ENCODE measurements at regions not wholly inside any gene's neighbourhood (a gene's known extent, or its start where the extent isn't known, plus 50 kb on each side); places are given as distances from the start of the nearest gene placed in this dataset.

- no peak overlapping the region for H3K14ac ChIP-seq (ENCODE audit: low read length)
- no peak overlapping the region for H3K18ac ChIP-seq (ENCODE audit: low read length)
- no peak overlapping the region for H3K4ac ChIP-seq (ENCODE audit: low read length)
- H3K4me1 ChIP-seq (ENCODE audit: control insufficient read depth in 2 of 2, insufficient read depth in 1 of 2, low read depth in 1 of 2, low read length in 2 of 2) = peaks cover 1 to 3% of the 10 kb centered on the region in 2 donors
- no CpG with 5 or more reads among the region's 7 CpGs for WGBS, 2 donors (ENCODE audit: extremely low coverage in 2 of 2, insufficient read length in 2 of 2, insufficient replicate concordance in 1 of 2)
- peaks cover 0 to 27% (median 5%) of the 10 kb centered on the region in 3 experiments for H3K27me3 ChIP-seq (ENCODE audit: control insufficient read depth in 3 of 3, insufficient read depth in 3 of 3, low read depth in 1 of 3, low read length in 3 of 3)
- no peak overlapping the region for H2BK120ac ChIP-seq (ENCODE audit: low read depth, low read length)
- H3K23ac ChIP-seq (ENCODE audit: low read depth, low read length, poor library complexity) = no peak overlapping the region
- H3K36me3 ChIP-seq (replicated peaks in 1 of 2; ENCODE audit: control insufficient read depth in 2 of 2, insufficient read depth in 2 of 2, low read length in 2 of 2) = no peaks in the 10 kb centered on the region
- H2AFZ ChIP-seq (ENCODE audit: low read length) = no peak overlapping the region
- no peak overlapping the region for H3K27ac ChIP-seq (replicated peaks; ENCODE audit: low read length)
- no peak overlapping the region for H4K8ac ChIP-seq (ENCODE audit: low read depth, low read length)
- no peak overlapping the region for H2BK15ac ChIP-seq (ENCODE audit: low read length)
- H3K4me2 ChIP-seq (ENCODE audit: insufficient read depth, low read length, poor library complexity, severe bottlenecking) = no peak overlapping the region
- no peak overlapping the region for H3K4me3 ChIP-seq (ENCODE audit: low read length in 2 of 2)
- H2BK5ac ChIP-seq (ENCODE audit: low read length) = no peak overlapping the region
- no peak for DNase-seq (ENCODE audit: low spot score)
- H2AK5ac ChIP-seq (ENCODE audit: low read depth, low read length) = no peak overlapping the region
- H3K9ac ChIP-seq (ENCODE audit: low read depth, low read length, poor library complexity) = no peak overlapping the region
- no peak overlapping the region for H4K91ac ChIP-seq (ENCODE audit: low read depth, low read length, poor library complexity)
- no peaks in the 10 kb centered on the region for H3K9me3 ChIP-seq (replicated peaks in 1 of 2; ENCODE audit: control insufficient read depth in 2 of 2, insufficient read depth in 1 of 2, low read depth in 1 of 2, low read length in 2 of 2)
- no peaks in the 10 kb centered on the region for H3K79me1 ChIP-seq (ENCODE audit: low read depth, low read length)
- H2BK12ac ChIP-seq (ENCODE audit: low read length) = no peak overlapping the region
Measured at GRCh38 chr15:97654481-97655076, 305.9 kb upstream of the ARRDC4 start.

GRCh38 chr15:97661796-97662195 is 298.7 kb upstream of the ARRDC4 start:
- no peak overlapping the region for H2BK5ac ChIP-seq (ENCODE audit: low read length)
- no peak overlapping the region for H3K23ac ChIP-seq (ENCODE audit: low read depth, low read length, poor library complexity)
- H3K4ac ChIP-seq (ENCODE audit: low read length) = no peak overlapping the region
- no peak overlapping the region for H3K27ac ChIP-seq (replicated peaks; ENCODE audit: low read length)
- H3K79me1 ChIP-seq (ENCODE audit: low read depth, low read length) = no peaks in the 10 kb centered on the region
- 100% methylated on average over 2 of the region's 3 CpGs; no CpG with 5 or more reads in 1 of the 2 donors for WGBS, 2 donors (ENCODE audit: extremely low coverage in 2 of 2, insufficient read length in 2 of 2, insufficient replicate concordance in 1 of 2)
- no peak overlapping the region for H2AFZ ChIP-seq (ENCODE audit: low read length)
- no peak overlapping the region for H3K4me3 ChIP-seq (ENCODE audit: low read length in 2 of 2)
- H3K9me3 ChIP-seq (replicated peaks in 1 of 2; ENCODE audit: control insufficient read depth in 2 of 2, insufficient read depth in 1 of 2, low read depth in 1 of 2, low read length in 2 of 2) = no peaks in the 10 kb centered on the region
- no peak overlapping the region for H2BK120ac ChIP-seq (ENCODE audit: low read depth, low read length)
- H3K36me3 ChIP-seq (replicated peaks in 1 of 2; ENCODE audit: control insufficient read depth in 2 of 2, insufficient read depth in 2 of 2, low read length in 2 of 2) = no peaks in the 10 kb centered on the region
- H3K4me1 ChIP-seq (ENCODE audit: control insufficient read depth in 2 of 2, insufficient read depth in 1 of 2, low read depth in 1 of 2, low read length in 2 of 2) = no peaks in the 10 kb centered on the region
- H4K91ac ChIP-seq (ENCODE audit: low read depth, low read length, poor library complexity) = no peak overlapping the region
- no peak overlapping the region for H2BK12ac ChIP-seq (ENCODE audit: low read length)
- no peak overlapping the region for H3K4me2 ChIP-seq (ENCODE audit: insufficient read depth, low read length, poor library complexity, severe bottlenecking)
- H4K8ac ChIP-seq (ENCODE audit: low read depth, low read length) = no peak overlapping the region
- DNase-seq (ENCODE audit: low spot score) = no peak
- H2BK15ac ChIP-seq (ENCODE audit: low read length) = no peak overlapping the region
- H3K14ac ChIP-seq (ENCODE audit: low read length) = no peak overlapping the region
- H3K18ac ChIP-seq (ENCODE audit: low read length) = no peak overlapping the region
- no peak overlapping the region for H2AK5ac ChIP-seq (ENCODE audit: low read depth, low read length)
- no peaks in the 10 kb centered on the region for H3K27me3 ChIP-seq (ENCODE audit: control insufficient read depth in 3 of 3, insufficient read depth in 3 of 3, low read depth in 1 of 3, low read length in 3 of 3)
- H3K9ac ChIP-seq (ENCODE audit: low read depth, low read length, poor library complexity) = no peak overlapping the region

- Histone ChIP-seq H2BK120ac (ENCODE audit: low read depth, low read length) (no peak overlapping the region), H3K27ac (replicated peaks; ENCODE audit: low read length) (no peak overlapping the region), H4K91ac (ENCODE audit: low read depth, low read length, poor library complexity) (no peak overlapping the region), H3K9ac (ENCODE audit: low read depth, low read length, poor library complexity) (no peak overlapping the region), H3K18ac (ENCODE audit: low read length) (peak overlapping the region; percentile 0), H3K79me1 (ENCODE audit: low read depth, low read length) (no peaks in the 10 kb centered on the region), H3K14ac (ENCODE audit: low read length) (no peak overlapping the region), H4K8ac (ENCODE audit: low read depth, low read length) (no peak overlapping the region), H2BK15ac (ENCODE audit: low read length) (no peak overlapping the region), H3K4ac (ENCODE audit: low read length) (no peak overlapping the region), H3K4me3 (ENCODE audit: low read length in 2 of 2) (no peak overlapping the region), H2BK5ac (ENCODE audit: low read length) (no peak overlapping the region), H2BK12ac (ENCODE audit: low read length) (no peak overlapping the region), H3K4me1 (ENCODE audit: control insufficient read depth in 2 of 2, insufficient read depth in 1 of 2, low read depth in 1 of 2, low read length in 2 of 2) (peaks cover 0 to 4% of the 10 kb centered on the region in 2 donors), H2AK5ac (ENCODE audit: low read depth, low read length) (no peak overlapping the region), H3K9me3 (replicated peaks in 1 of 2; ENCODE audit: control insufficient read depth in 2 of 2, insufficient read depth in 1 of 2, low read depth in 1 of 2, low read length in 2 of 2) (no peaks in the 10 kb centered on the region), H3K36me3 (replicated peaks in 1 of 2; ENCODE audit: control insufficient read depth in 2 of 2, insufficient read depth in 2 of 2, low read length in 2 of 2) (no peaks in the 10 kb centered on the region), H3K4me2 (ENCODE audit: insufficient read depth, low read length, poor library complexity, severe bottlenecking) (no peak overlapping the region), H3K23ac (ENCODE audit: low read depth, low read length, poor library complexity) (no peak overlapping the region), H2AFZ (ENCODE audit: low read length) (no peak overlapping the region), H3K27me3 (ENCODE audit: control insufficient read depth in 3 of 3, insufficient read depth in 3 of 3, low read depth in 1 of 3, low read length in 3 of 3) (no peaks in the 10 kb centered on the region)
- no peak for DNase-seq (ENCODE audit: low spot score)
- no CpG with 5 or more reads among the region's 2 CpGs for WGBS, 2 donors (ENCODE audit: extremely low coverage in 2 of 2, insufficient read length in 2 of 2, insufficient replicate concordance in 1 of 2)
Measured at GRCh38 chr15:97672586-97672985, 287.9 kb upstream of the ARRDC4 start.

- Histone ChIP-seq H3K4ac (ENCODE audit: low read length) (no peak overlapping the region), H3K23ac (ENCODE audit: low read depth, low read length, poor library complexity) (no peak overlapping the region), H3K18ac (ENCODE audit: low read length) (no peak overlapping the region), H4K8ac (ENCODE audit: low read depth, low read length) (no peak overlapping the region), H2BK120ac (ENCODE audit: low read depth, low read length) (no peak overlapping the region), H3K14ac (ENCODE audit: low read length) (no peak overlapping the region), H2AFZ (ENCODE audit: low read length) (no peak overlapping the region), H3K4me3 (ENCODE audit: low read length in 2 of 2) (no peak overlapping the region), H3K27ac (replicated peaks; ENCODE audit: low read length) (no peak overlapping the region), H3K79me1 (ENCODE audit: low read depth, low read length) (no peaks in the 10 kb centered on the region), H3K4me2 (ENCODE audit: insufficient read depth, low read length, poor library complexity, severe bottlenecking) (no peak overlapping the region), H3K4me1 (ENCODE audit: control insufficient read depth in 2 of 2, insufficient read depth in 1 of 2, low read depth in 1 of 2, low read length in 2 of 2) (no peaks in the 10 kb centered on the region), H2BK5ac (ENCODE audit: low read length) (no peak overlapping the region), H2AK5ac (ENCODE audit: low read depth, low read length) (no peak overlapping the region), H3K9ac (ENCODE audit: low read depth, low read length, poor library complexity) (no peak overlapping the region), H2BK12ac (ENCODE audit: low read length) (no peak overlapping the region), H4K91ac (ENCODE audit: low read depth, low read length, poor library complexity) (no peak overlapping the region), H3K36me3 (replicated peaks in 1 of 2; ENCODE audit: control insufficient read depth in 2 of 2, insufficient read depth in 2 of 2, low read length in 2 of 2) (no peaks in the 10 kb centered on the region), H2BK15ac (ENCODE audit: low read length) (no peak overlapping the region), H3K27me3 (ENCODE audit: control insufficient read depth in 3 of 3, insufficient read depth in 3 of 3, low read depth in 1 of 3, low read length in 3 of 3) (no peaks in the 10 kb centered on the region), H3K9me3 (replicated peaks in 1 of 2; ENCODE audit: control insufficient read depth in 2 of 2, insufficient read depth in 1 of 2, low read depth in 1 of 2, low read length in 2 of 2) (no peaks in the 10 kb centered on the region)
- no CpG with 5 or more reads among the region's 2 CpGs for WGBS, 2 donors (ENCODE audit: extremely low coverage in 2 of 2, insufficient read length in 2 of 2, insufficient replicate concordance in 1 of 2)
- DNase-seq (ENCODE audit: low spot score) = no peak
Measured at GRCh38 chr15:97678656-97679055, 281.8 kb upstream of the ARRDC4 start.
